ENCODE measurements at regions not wholly inside any gene's neighbourhood (a gene's known extent, or its start where the extent isn't known, plus 50 kb on each side); places are given as distances from the start of the nearest gene placed in this dataset.

DNA sequence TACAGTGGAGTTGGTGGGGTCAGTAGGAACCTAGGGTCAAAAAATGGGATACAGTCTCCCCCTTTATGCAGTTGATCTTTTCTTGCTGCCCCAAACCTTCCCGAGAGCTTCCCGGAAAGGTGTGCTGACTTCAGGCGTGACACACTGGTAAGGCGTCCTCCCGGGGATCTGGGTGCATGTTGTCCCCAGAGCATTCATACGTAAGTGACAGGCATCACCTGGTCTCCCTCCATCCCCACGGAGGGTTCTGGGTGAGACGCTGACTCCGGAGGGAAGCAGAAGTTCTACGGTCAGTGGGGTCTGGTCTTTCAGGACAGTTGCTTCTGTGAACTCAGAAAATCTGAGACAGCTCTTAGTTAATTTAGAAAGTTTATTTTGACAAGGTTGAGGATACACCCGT lies 159.6 kb upstream of the RTL1 start:
- H3K4me1 ChIP-seq (ENCODE audit: control insufficient read depth, insufficient read depth, low read length), result no peaks in the 10 kb centered on the region
- TF ChIP-seq, protein P1, sequence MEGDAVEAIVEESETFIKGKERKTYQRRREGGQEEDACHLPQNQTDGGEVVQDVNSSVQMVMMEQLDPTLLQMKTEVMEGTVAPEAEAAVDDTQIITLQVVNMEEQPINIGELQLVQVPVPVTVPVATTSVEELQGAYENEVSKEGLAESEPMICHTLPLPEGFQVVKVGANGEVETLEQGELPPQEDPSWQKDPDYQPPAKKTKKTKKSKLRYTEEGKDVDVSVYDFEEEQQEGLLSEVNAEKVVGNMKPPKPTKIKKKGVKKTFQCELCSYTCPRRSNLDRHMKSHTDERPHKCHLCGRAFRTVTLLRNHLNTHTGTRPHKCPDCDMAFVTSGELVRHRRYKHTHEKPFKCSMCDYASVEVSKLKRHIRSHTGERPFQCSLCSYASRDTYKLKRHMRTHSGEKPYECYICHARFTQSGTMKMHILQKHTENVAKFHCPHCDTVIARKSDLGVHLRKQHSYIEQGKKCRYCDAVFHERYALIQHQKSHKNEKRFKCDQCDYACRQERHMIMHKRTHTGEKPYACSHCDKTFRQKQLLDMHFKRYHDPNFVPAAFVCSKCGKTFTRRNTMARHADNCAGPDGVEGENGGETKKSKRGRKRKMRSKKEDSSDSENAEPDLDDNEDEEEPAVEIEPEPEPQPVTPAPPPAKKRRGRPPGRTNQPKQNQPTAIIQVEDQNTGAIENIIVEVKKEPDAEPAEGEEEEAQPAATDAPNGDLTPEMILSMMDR (IDR thresholded peaks at IDR 0.05), result no peak
- TF ChIP-seq, protein P2, sequence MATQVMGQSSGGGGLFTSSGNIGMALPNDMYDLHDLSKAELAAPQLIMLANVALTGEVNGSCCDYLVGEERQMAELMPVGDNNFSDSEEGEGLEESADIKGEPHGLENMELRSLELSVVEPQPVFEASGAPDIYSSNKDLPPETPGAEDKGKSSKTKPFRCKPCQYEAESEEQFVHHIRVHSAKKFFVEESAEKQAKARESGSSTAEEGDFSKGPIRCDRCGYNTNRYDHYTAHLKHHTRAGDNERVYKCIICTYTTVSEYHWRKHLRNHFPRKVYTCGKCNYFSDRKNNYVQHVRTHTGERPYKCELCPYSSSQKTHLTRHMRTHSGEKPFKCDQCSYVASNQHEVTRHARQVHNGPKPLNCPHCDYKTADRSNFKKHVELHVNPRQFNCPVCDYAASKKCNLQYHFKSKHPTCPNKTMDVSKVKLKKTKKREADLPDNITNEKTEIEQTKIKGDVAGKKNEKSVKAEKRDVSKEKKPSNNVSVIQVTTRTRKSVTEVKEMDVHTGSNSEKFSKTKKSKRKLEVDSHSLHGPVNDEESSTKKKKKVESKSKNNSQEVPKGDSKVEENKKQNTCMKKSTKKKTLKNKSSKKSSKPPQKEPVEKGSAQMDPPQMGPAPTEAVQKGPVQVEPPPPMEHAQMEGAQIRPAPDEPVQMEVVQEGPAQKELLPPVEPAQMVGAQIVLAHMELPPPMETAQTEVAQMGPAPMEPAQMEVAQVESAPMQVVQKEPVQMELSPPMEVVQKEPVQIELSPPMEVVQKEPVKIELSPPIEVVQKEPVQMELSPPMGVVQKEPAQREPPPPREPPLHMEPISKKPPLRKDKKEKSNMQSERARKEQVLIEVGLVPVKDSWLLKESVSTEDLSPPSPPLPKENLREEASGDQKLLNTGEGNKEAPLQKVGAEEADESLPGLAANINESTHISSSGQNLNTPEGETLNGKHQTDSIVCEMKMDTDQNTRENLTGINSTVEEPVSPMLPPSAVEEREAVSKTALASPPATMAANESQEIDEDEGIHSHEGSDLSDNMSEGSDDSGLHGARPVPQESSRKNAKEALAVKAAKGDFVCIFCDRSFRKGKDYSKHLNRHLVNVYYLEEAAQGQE (IDR thresholded peaks at IDR 0.05; ENCODE audit: insufficient read depth in 1 of 2, low read depth in 2 of 2, low read length in 1 of 2), result no peak
- TF ChIP-seq POLR2AphosphoS5 (IDR thresholded peaks at IDR 0.05; ENCODE audit: low read depth, low read length) (no peak), TCF7L2 (IDR thresholded peaks at IDR 0.05; ENCODE audit: low read depth, low read length) (no peak), SIN3A (IDR thresholded peaks at IDR 0.05; ENCODE audit: borderline replicate concordance, insufficient read depth, low read depth, low read length) (no peak)
- H3K36me3 ChIP-seq (ENCODE audit: control insufficient read depth, insufficient read depth, low read length), result no peaks in the 10 kb centered on the region
- no peaks in the 10 kb centered on the region for H3K27me3 ChIP-seq (ENCODE audit: control insufficient read depth, insufficient read depth, low read length)
- no peak overlapping the region for H3K4me3 ChIP-seq (ENCODE audit: low read depth in 2 of 2, low read length in 2 of 2)
- intact Hi-C loops (cut with micrococcal nuclease; ENCODE audit: unreplicated experiment) (no loop called here), in situ Hi-C loops (cut with HindIII; ENCODE audit: low pct_unique_long_range_greater_than_20kb, low sequenced_read_pairs) (no loop called here)
- no peaks in the 10 kb centered on the region for H3K9me3 ChIP-seq (ENCODE audit: control insufficient read depth, insufficient read depth, low read depth, low read length)
- POLR2A ChIA-PET, result interaction anchor here (0.6 kb wide), 1 partner anchor 564 kb away, joined by 6 read pairs; no protein-coding TSS in a partner anchor
- no peak for ATAC-seq
- no peak for DNase-seq (ENCODE audit: low read depth, low spot score)
- no TSS peak for BruUV-seq (replicated peaks)
- CTCF ChIA-PET, result no interaction called here
- no peak overlapping the region for H3K27ac ChIP-seq (ENCODE audit: low read length)

DNA sequence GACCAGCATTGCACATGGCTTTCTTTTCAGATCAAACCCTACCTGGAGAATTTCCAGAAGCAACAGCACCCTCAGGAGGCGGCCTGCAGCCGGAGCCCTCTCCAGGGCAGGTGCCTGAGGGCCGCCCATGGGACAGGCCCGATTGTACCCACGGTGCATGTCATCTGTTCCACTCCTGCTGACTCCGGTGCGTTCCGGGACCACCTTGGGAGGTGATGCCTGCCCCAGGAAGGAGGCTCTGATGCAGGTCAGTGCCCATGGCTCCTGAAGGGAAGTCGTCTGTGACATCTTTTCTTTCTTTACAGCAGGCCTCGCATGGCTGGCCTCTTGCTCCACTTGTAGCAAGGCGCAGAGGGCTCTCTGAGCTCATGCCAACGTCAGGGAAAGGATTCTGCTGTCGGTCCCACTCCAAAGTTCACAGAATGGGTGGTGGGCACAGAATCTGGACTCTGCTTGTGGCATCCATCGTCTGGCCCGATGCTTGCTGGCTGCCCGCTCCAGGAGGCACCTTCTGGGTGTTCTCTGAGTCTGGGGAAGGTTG lies 160.7 kb upstream of the RTL1 start:
- Histone ChIP-seq H3K27ac (ENCODE audit: low read length) (no peak overlapping the region), H3K4me1 (ENCODE audit: control insufficient read depth, insufficient read depth, low read length) (no peaks in the 10 kb centered on the region), H3K4me3 (ENCODE audit: low read depth in 2 of 2, low read length in 2 of 2) (no peak overlapping the region), H3K36me3 (ENCODE audit: control insufficient read depth, insufficient read depth, low read length) (no peaks in the 10 kb centered on the region), H3K9me3 (ENCODE audit: control insufficient read depth, insufficient read depth, low read depth, low read length) (no peaks in the 10 kb centered on the region), H3K27me3 (ENCODE audit: control insufficient read depth, insufficient read depth, low read length) (no peaks in the 10 kb centered on the region)
- TF ChIP-seq POLR2AphosphoS5 (IDR thresholded peaks at IDR 0.05; ENCODE audit: low read depth, low read length) (no peak), SIN3A (IDR thresholded peaks at IDR 0.05; ENCODE audit: borderline replicate concordance, insufficient read depth, low read depth, low read length) (no peak), TCF7L2 (IDR thresholded peaks at IDR 0.05; ENCODE audit: low read depth, low read length) (no peak)
- TF ChIP-seq, protein P2 (IDR thresholded peaks at IDR 0.05; ENCODE audit: insufficient read depth in 1 of 2, low read depth in 2 of 2, low read length in 1 of 2), result no peak
- TF ChIP-seq, protein P1 (IDR thresholded peaks at IDR 0.05), result no peak
- in situ Hi-C loops (cut with HindIII; ENCODE audit: low pct_unique_long_range_greater_than_20kb, low sequenced_read_pairs), result no loop called here
- intact Hi-C loops (cut with micrococcal nuclease; ENCODE audit: unreplicated experiment), result no loop called here
- CTCF ChIA-PET, result no interaction called here
- no TSS peak for BruUV-seq (replicated peaks)
- no peak for ATAC-seq
- POLR2A ChIA-PET, result no interaction called here
- DNase-seq (ENCODE audit: low read depth, low spot score), result no peak

Measured in Panc1 (cell line).